Endothelial cell of hepatic sinusoid (primary cell): ENCODE measurements at regions not wholly inside any gene's neighbourhood (a gene's known extent, or its start where the extent isn't known, plus 50 kb on each side); places are given as distances from the start of the nearest gene placed in this dataset.

Experiments used
- in situ Hi-C: cut with HindIII; loops from 2 replicates; pipeline ENCODE4 v1.10.0; 2017; ENCODE audit warnings: low sequenced_read_pairs

- in situ Hi-C loops, result no loop called here
These were observed 105.8 kb downstream of the ICOS start for GRCh38 chr2:204042401-204042800.

- in situ Hi-C loops, result no loop called here
These were observed 109.6 kb downstream of the ICOS start for GRCh38 chr2:204046145-204046544.

- in situ Hi-C loops, result no loop called here
These were observed 113.1 kb downstream of the ICOS start for GRCh38 chr2:204049635-204050034.

GRCh38 chr2:204050681-204051080 lies 114.1 kb downstream of the ICOS start:
- in situ Hi-C loops, result no loop called here

GRCh38 chr2:204051476-204051875 lies 114.9 kb downstream of the ICOS start:
- in situ Hi-C loops, result no loop called here

GRCh38 chr2:204051984-204052556 lies 115.5 kb downstream of the ICOS start:
- in situ Hi-C loops, result no loop called here

- in situ Hi-C loops, result no loop called here
These were observed 122.5 kb downstream of the ICOS start for GRCh38 chr2:204059016-204059415.

GRCh38 chr2:204060841-204061240 lies 124.3 kb downstream of the ICOS start:
- in situ Hi-C loops, result no loop called here

- in situ Hi-C loops, result no loop called here
These were observed 124.7 kb downstream of the ICOS start for GRCh38 chr2:204061241-204061640.

GRCh38 chr2:204064119-204064518 lies 127.6 kb downstream of the ICOS start:
- in situ Hi-C loops, result no loop called here

- in situ Hi-C loops, result no loop called here
These were observed 129.0 kb downstream of the ICOS start for GRCh38 chr2:204065566-204065965.

GRCh38 chr2:204066051-204066450 lies 129.5 kb downstream of the ICOS start:
- in situ Hi-C loops, result no loop called here

- in situ Hi-C loops, result no loop called here
These were observed 133.2 kb downstream of the ICOS start for GRCh38 chr2:204069804-204070203.

- in situ Hi-C loops, result no loop called here
These were observed 136.1 kb downstream of the ICOS start for GRCh38 chr2:204072443-204073324.

- in situ Hi-C loops, result no loop called here
These were observed 137.9 kb downstream of the ICOS start for GRCh38 chr2:204074456-204074855.

- in situ Hi-C loops, result no loop called here
These were observed 141.6 kb downstream of the ICOS start for GRCh38 chr2:204078003-204078698.

GRCh38 chr2:204081487-204082425 lies 145.2 kb downstream of the ICOS start:
- in situ Hi-C loops, result no loop called here

GRCh38 chr2:204086167-204086566 lies 149.6 kb downstream of the ICOS start:
- in situ Hi-C loops, result no loop called here

GRCh38 chr2:204089105-204089504 lies 152.5 kb downstream of the ICOS start:
- in situ Hi-C loops, result no loop called here

GRCh38 chr2:204089574-204089973 lies 153.0 kb downstream of the ICOS start:
- in situ Hi-C loops, result no loop called here

GRCh38 chr2:204090021-204090420 lies 153.5 kb downstream of the ICOS start:
- in situ Hi-C loops, result no loop called here
